HUES6 (cell line): ENCODE measurements at regions not wholly inside any gene's neighbourhood (a gene's known extent, or its start where the extent isn't known, plus 50 kb on each side); places are given as distances from the start of the nearest gene placed in this dataset.
"Not testable (repeated sequence)": the region's sequence is repeated elsewhere in the genome, so short reads cannot be mapped to it uniquely, and the experiment has no call there.

Experiments used
- H3K27ac ChIP-seq: 2 replicates; pipeline ENCODE4 v1.7.0; 2013; ENCODE audit warnings: low read depth, mild to moderate bottlenecking, low read length, inconsistent platforms
- H3K27me3 ChIP-seq: 2 replicates; pipeline ENCODE4 v1.6.1; 2013; ENCODE audit warnings: low read length; ENCODE audit not compliant: control insufficient read depth, insufficient read depth
- H3K36me3 ChIP-seq: 2 replicates; pipeline ENCODE4 v1.6.1; 2013; ENCODE audit warnings: low read length; ENCODE audit not compliant: control insufficient read depth, insufficient read depth
- H3K4me1 ChIP-seq: 2 replicates; pipeline ENCODE4 v1.6.1; 2013; ENCODE audit warnings: low read length; ENCODE audit not compliant: control insufficient read depth, insufficient read depth
- H3K4me3 ChIP-seq: 2 replicates; pipeline ENCODE4 v1.5.1; 2013; ENCODE audit warnings: low read depth, low read length
- H3K9ac ChIP-seq: one replicate; pipeline ENCODE4 v1.6.1; 2013; ENCODE audit warnings: mild to moderate bottlenecking, low read length
- H3K9me3 ChIP-seq: 2 replicates; pipeline ENCODE4 v1.6.1; 2013; ENCODE audit warnings: low read depth, low read length; ENCODE audit not compliant: control insufficient read depth, insufficient read depth

GRCh38 chr17:22707626-22708025 is 1015.3 kb downstream of the KCNJ18 start:
- Histone ChIP-seq H3K36me3 (no peaks in the 10 kb centered on the region), H3K9ac (no peak overlapping the region), H3K27ac (no peak overlapping the region), H3K9me3 (peaks cover 87% of the 10 kb centered on the region; the same call in 1 of the 2 replicates), H3K27me3 (no peaks in the 10 kb centered on the region; the same call in 1 of the 2 replicates), H3K4me1 (no peaks in the 10 kb centered on the region), H3K4me3 (no peak overlapping the region)

- no peak overlapping the region for H3K9ac ChIP-seq
- H3K36me3 ChIP-seq = no peaks in the 10 kb centered on the region
- no peaks in the 10 kb centered on the region for H3K27me3 ChIP-seq
- no peak overlapping the region for H3K4me3 ChIP-seq
- peaks cover 69% of the 10 kb centered on the region for H3K9me3 ChIP-seq
- no peaks in the 10 kb centered on the region for H3K4me1 ChIP-seq
- H3K27ac ChIP-seq = no peak overlapping the region
Measured at GRCh38 chr17:22717211-22717610, 1024.9 kb downstream of the KCNJ18 start.

DNA sequence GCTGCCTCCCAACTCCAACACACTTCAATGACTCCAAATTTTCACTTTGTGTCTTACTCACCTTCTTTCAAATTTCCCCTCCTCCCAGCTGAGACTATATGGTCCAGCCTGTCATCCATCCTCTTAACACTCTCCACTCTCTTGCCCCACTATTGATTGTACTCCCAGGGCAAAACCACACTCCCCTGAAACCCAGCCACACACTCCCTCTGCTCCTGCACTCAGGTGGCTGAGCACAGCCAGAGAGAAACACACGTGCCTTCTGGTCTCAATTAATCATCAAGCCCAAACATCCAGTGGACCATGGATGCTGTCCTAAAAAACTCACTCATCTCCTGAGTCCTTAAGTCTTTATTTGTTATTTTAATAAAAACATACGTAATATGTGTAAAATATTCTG is 1026.4 kb downstream of the KCNJ18 start:
- Histone ChIP-seq H3K27ac (no peak overlapping the region), H3K4me1 (no peaks in the 10 kb centered on the region), H3K9ac (no peak overlapping the region), H3K9me3 (peaks cover 57% of the 10 kb centered on the region), H3K27me3 (no peaks in the 10 kb centered on the region), H3K36me3 (no peaks in the 10 kb centered on the region), H3K4me3 (no peak overlapping the region)

DNA sequence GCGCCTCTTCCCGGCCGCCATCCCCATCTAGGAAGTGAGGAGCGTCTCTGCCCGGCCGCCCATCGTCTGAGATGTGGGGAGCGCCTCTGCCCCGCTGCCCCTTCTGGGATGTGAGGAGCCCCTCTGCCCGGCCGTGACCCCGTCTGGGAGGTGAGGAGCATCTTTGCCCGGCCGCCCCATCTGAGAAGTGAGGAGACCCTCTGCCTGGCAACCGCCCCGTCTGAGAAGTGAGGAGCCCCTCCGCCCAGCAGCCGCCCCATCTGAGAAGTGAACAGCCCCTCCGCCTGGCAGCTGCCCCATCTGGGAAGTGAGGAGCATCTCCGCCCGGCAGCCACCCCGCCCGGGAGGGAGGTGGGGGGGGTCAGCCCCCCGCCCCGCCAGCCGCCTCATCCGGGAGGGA is 1048.7 kb downstream of the KCNJ18 start:
- H3K9ac ChIP-seq, H3K4me1 ChIP-seq, H3K27ac ChIP-seq, H3K36me3 ChIP-seq, H3K4me3 ChIP-seq, H3K27me3 ChIP-seq: not testable (repeated sequence)
- peaks cover 35% of the 10 kb centered on the region for H3K9me3 ChIP-seq
